Hepatocyte (in vitro differentiated cells): ENCODE measurements at regions not wholly inside any gene's neighbourhood (a gene's known extent, or its start where the extent isn't known, plus 50 kb on each side); places are given as distances from the start of the nearest gene placed in this dataset.

ENCODE experiments used
- CTCF ChIP-seq: fragments of 200-600 bp; sonication (generic); IDR thresholded peaks from 2 replicates; pipeline ENCODE4 v1.5.1; 2016; ENCODE audit warnings: antibody characterized with exemption, mild to moderate bottlenecking; ENCODE audit not compliant: poor library complexity
- EZH2 ChIP-seq: fragments of 200-600 bp; sonication (generic); IDR thresholded peaks from 2 replicates; pipeline ENCODE4 v1.6.1; 2016; ENCODE audit warnings: antibody characterized with exemption, mild to moderate bottlenecking, borderline replicate concordance
- EZH2phosphoT487 ChIP-seq: fragments of 200-600 bp; sonication (generic); IDR thresholded peaks from one replicate; pipeline ENCODE4 v1.6.1; 2018; ENCODE audit warnings: antibody characterized with exemption, mild to moderate bottlenecking, low read depth, moderate library complexity; ENCODE audit not compliant: unreplicated experiment, severe bottlenecking

- TF ChIP-seq EZH2: no peak
- TF ChIP-seq CTCF: no peak
- TF ChIP-seq EZH2phosphoT487: no peak
These were observed 64.3 kb downstream of the PDE6H start for GRCh38 chr12:15037091-15037687.
